ENCODE measurements at regions not wholly inside any gene's neighbourhood (a gene's known extent, or its start where the extent isn't known, plus 50 kb on each side); places are given as distances from the start of the nearest gene placed in this dataset.
"Not testable (repeated sequence)": the region's sequence is repeated elsewhere in the genome, so short reads cannot be mapped to it uniquely, and the experiment has no call there.

GRCh38 chr6:137283080-137283479, 63.9 kb upstream of the IFNGR1 start:
- H3K9ac ChIP-seq (ENCODE audit: low read depth, low read length): no peak overlapping the region
- H3K9me3 ChIP-seq (ENCODE audit: insufficient read depth, low read length, severe bottlenecking): no peaks in the 10 kb centered on the region
- no peak overlapping the region for H3K4me2 ChIP-seq (ENCODE audit: insufficient read depth, low read length)
- no peaks in the 10 kb centered on the region for H3K36me3 ChIP-seq (ENCODE audit: insufficient read depth, low read length)
- no peaks in the 10 kb centered on the region for H4K20me1 ChIP-seq (ENCODE audit: insufficient read depth, low read length)
- TF ChIP-seq CTCF (IDR thresholded peaks at IDR 0.05; ENCODE audit: borderline replicate concordance, extremely low read depth, low read length, poor library complexity, severe bottlenecking) (no peak), EZH2 (IDR thresholded peaks at IDR 0.05; ENCODE audit: borderline replicate concordance, low read depth, low read length, severe bottlenecking) (no peak)
- H3K27ac ChIP-seq (ENCODE audit: low read length): no peak overlapping the region
- no peaks in the 10 kb centered on the region for H3K27me3 ChIP-seq (ENCODE audit: insufficient read depth, low read length, poor library complexity)
- ATAC-seq (ENCODE audit: insufficient read depth, low read depth): no peak
- H3K79me2 ChIP-seq (ENCODE audit: insufficient read depth, low read length): no peaks in the 10 kb centered on the region
- H3K4me3 ChIP-seq (ENCODE audit: low read depth in 1 of 2, low read length in 2 of 2): no peak overlapping the region
- H3K4me1 ChIP-seq (ENCODE audit: insufficient read depth, low read length): no peaks in the 10 kb centered on the region
- no peak overlapping the region for H2AFZ ChIP-seq (ENCODE audit: low read depth, low read length)
- no peak for DNase-seq

GRCh38 chr6:137282254-137282653, 63.1 kb upstream of the IFNGR1 start:
- Histone ChIP-seq H3K4me2 (ENCODE audit: insufficient read depth, low read length) (no peak overlapping the region), H3K27ac (ENCODE audit: low read length) (no peak overlapping the region), H3K27me3 (ENCODE audit: insufficient read depth, low read length, poor library complexity) (no peaks in the 10 kb centered on the region), H4K20me1 (ENCODE audit: insufficient read depth, low read length) (no peaks in the 10 kb centered on the region), H3K4me3 (ENCODE audit: low read depth in 1 of 2, low read length in 2 of 2) (no peak overlapping the region), H3K79me2 (ENCODE audit: insufficient read depth, low read length) (no peaks in the 10 kb centered on the region), H3K36me3 (ENCODE audit: insufficient read depth, low read length) (no peaks in the 10 kb centered on the region), H3K9ac (ENCODE audit: low read depth, low read length) (no peak overlapping the region), H3K9me3 (ENCODE audit: insufficient read depth, low read length, severe bottlenecking) (no peaks in the 10 kb centered on the region), H2AFZ (ENCODE audit: low read depth, low read length) (no peak overlapping the region), H3K4me1 (ENCODE audit: insufficient read depth, low read length) (no peaks in the 10 kb centered on the region)
- no peak for TF ChIP-seq CTCF (IDR thresholded peaks at IDR 0.05; ENCODE audit: borderline replicate concordance, extremely low read depth, low read length, poor library complexity, severe bottlenecking)
- no peak for TF ChIP-seq EZH2 (IDR thresholded peaks at IDR 0.05; ENCODE audit: borderline replicate concordance, low read depth, low read length, severe bottlenecking)
- no peak for DNase-seq
- ATAC-seq (ENCODE audit: insufficient read depth, low read depth): no peak

DNA sequence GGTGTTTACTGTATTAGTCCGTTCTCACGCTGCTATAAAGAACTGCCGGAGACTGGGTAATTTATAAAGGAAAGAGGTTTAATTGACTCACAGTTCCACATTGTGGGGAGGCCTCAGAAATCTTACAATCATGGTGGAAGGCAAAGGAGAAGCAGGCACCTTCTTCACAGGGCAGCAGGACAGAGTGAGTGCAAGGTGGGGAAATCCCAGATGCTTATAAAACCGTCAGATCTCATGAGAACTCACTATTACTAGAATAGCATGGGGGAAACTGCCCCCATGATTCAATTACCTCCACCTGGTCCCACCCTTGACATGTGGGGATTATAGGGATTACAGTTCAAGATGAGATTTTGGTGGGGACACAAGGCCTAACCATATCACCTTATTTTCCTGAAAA, 60.1 kb upstream of the IFNGR1 start:
- H3K4me3 ChIP-seq (ENCODE audit: low read depth in 1 of 2, low read length in 2 of 2); H3K9ac ChIP-seq (ENCODE audit: low read depth, low read length); H3K36me3 ChIP-seq (ENCODE audit: insufficient read depth, low read length); H2AFZ ChIP-seq (ENCODE audit: low read depth, low read length); DNase-seq; H3K27me3 ChIP-seq (ENCODE audit: insufficient read depth, low read length, poor library complexity); H3K4me2 ChIP-seq (ENCODE audit: insufficient read depth, low read length); H3K79me2 ChIP-seq (ENCODE audit: insufficient read depth, low read length); H3K27ac ChIP-seq (ENCODE audit: low read length); H3K9me3 ChIP-seq (ENCODE audit: insufficient read depth, low read length, severe bottlenecking); ATAC-seq (ENCODE audit: insufficient read depth, low read depth); H4K20me1 ChIP-seq (ENCODE audit: insufficient read depth, low read length); H3K4me1 ChIP-seq (ENCODE audit: insufficient read depth, low read length): not testable (repeated sequence)

DNA sequence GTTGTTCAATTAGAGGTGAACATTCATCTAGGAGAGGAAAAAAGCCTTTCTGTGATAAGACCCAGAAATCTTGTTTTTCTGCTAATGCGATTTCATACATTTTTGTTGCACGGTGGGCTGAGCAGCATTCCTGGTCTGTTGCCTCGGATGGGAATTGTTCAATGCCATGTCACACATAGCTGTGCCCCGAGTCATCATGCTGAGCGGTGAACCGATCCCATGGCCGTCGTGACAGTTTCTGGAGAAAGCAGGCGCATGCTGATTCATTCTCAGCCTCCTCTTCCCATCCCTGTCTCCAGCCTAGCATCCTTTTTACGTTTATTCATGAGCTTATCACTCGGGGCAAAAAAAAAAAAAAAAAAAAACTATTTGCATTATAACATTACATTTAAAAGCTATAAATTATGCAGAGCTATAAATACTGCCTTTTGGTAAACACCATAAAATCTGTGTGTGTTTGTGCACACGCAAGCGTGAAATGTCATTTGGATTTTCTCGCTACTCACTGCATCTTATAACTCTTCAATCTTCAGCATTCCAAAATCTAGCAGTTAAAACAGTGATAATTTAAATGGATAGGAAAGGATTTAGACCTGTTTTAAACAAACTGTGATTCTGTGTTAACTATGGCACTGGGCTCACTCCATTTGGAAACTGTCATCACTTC, 58.9 kb upstream of the IFNGR1 start:
- no peak for ATAC-seq (ENCODE audit: insufficient read depth, low read depth)
- no peak overlapping the region for H2AFZ ChIP-seq (ENCODE audit: low read depth, low read length)
- no peaks in the 10 kb centered on the region for H3K9me3 ChIP-seq (ENCODE audit: insufficient read depth, low read length, severe bottlenecking)
- H4K20me1 ChIP-seq (ENCODE audit: insufficient read depth, low read length): no peaks in the 10 kb centered on the region
- no peaks in the 10 kb centered on the region for H3K4me1 ChIP-seq (ENCODE audit: insufficient read depth, low read length)
- no peak overlapping the region for H3K27ac ChIP-seq (ENCODE audit: low read length)
- H3K79me2 ChIP-seq (ENCODE audit: insufficient read depth, low read length): no peaks in the 10 kb centered on the region
- no peaks in the 10 kb centered on the region for H3K27me3 ChIP-seq (ENCODE audit: insufficient read depth, low read length, poor library complexity)
- H3K9ac ChIP-seq (ENCODE audit: low read depth, low read length): no peak overlapping the region
- DNase-seq: no peak
- no peak overlapping the region for H3K4me2 ChIP-seq (ENCODE audit: insufficient read depth, low read length)
- no peaks in the 10 kb centered on the region for H3K36me3 ChIP-seq (ENCODE audit: insufficient read depth, low read length)
- H3K4me3 ChIP-seq (ENCODE audit: low read depth in 1 of 2, low read length in 2 of 2): no peak overlapping the region
- TF ChIP-seq CTCF (IDR thresholded peaks at IDR 0.05; ENCODE audit: borderline replicate concordance, extremely low read depth, low read length, poor library complexity, severe bottlenecking) (no peak), EZH2 (IDR thresholded peaks at IDR 0.05; ENCODE audit: borderline replicate concordance, low read depth, low read length, severe bottlenecking) (no peak)

Data from DND-41 (cell line).